ENCODE measurements at regions not wholly inside any gene's neighbourhood (a gene's known extent, or its start where the extent isn't known, plus 50 kb on each side); places are given as distances from the start of the nearest gene placed in this dataset.

GRCh38 chr6:74973591-74973990, 232.3 kb downstream of the COL12A1 start:
- TF ChIP-seq TEAD1 (CRISPR knock-in tag; IDR thresholded peaks at IDR 0.05) (no peak), BRCA1 (IDR thresholded peaks at IDR 0.05) (no peak), BRCA1 (CRISPR knock-in tag; IDR thresholded peaks at IDR 0.05) (no peak), NFATC3 (IDR thresholded peaks at IDR 0.05) (no peak)

Measured in K562 (cell line).